ENCODE measurements at regions not wholly inside any gene's neighbourhood (a gene's known extent, or its start where the extent isn't known, plus 50 kb on each side); places are given as distances from the start of the nearest gene placed in this dataset.

DNA sequence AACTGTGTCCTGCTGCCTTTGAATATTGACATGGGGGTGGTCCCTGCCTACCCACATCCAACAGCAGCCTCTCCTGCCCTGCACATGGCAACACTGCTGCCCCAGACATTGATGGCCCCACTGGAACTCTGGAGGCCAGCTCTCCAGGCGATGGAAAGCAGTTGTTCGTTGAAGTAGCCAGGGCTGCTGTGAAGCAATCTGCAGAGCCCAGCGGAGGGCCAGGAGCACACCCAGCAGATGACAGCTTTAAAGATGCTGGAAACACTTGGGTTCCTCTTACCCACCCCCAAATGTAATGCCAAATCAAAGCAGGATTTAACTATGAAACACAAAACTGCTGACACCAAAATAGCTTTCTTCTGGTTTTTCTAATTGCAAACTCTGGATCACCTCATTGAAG, 165.6 kb upstream of the NAV2 start:
- no TSS peak for BruUV-seq (replicated peaks)
- intact Hi-C loops (cut with micrococcal nuclease; ENCODE audit: unreplicated experiment), result no loop called here
- CTCF ChIA-PET, result interaction anchor here (1.1 kb wide), 1 partner anchor 476 kb away, joined by 3 read pairs; no protein-coding TSS in a partner anchor

DNA sequence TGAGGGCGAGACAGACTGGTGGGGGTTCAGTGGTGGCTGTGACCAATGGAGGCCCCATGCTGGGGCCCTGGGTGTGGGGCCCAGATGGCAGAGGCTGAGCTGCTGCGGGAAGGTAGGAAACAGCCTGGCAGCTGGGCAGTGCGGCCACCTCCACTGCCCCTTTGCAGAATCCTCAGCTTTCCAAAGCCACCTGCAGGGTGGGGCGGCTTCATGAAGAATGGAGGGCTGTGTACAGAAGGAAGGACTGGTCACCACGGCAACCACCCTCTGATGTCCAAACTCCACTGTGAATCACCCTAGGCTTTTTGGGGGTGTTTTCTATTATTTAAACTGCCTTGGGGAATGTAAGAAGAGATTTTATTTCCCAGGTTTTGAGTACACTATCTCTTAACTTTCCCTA, 166.3 kb upstream of the NAV2 start:
- no peak for ATAC-seq
- H3K4me1 ChIP-seq (ENCODE audit: control insufficient read depth, insufficient read depth, low read length), result no peaks in the 10 kb centered on the region
- H3K27ac ChIP-seq (ENCODE audit: low read length), result no peak overlapping the region
- intact Hi-C loops (cut with micrococcal nuclease; ENCODE audit: unreplicated experiment), result no loop called here
- in situ Hi-C loops (cut with HindIII; ENCODE audit: low pct_unique_long_range_greater_than_20kb, low sequenced_read_pairs), result no loop called here
- TF ChIP-seq TCF7L2 (IDR thresholded peaks at IDR 0.05; ENCODE audit: low read depth, low read length) (no peak), POLR2AphosphoS5 (IDR thresholded peaks at IDR 0.05; ENCODE audit: low read depth, low read length) (no peak), SIN3A (IDR thresholded peaks at IDR 0.05; ENCODE audit: borderline replicate concordance, insufficient read depth, low read depth, low read length) (no peak)
- TF ChIP-seq, protein P1, sequence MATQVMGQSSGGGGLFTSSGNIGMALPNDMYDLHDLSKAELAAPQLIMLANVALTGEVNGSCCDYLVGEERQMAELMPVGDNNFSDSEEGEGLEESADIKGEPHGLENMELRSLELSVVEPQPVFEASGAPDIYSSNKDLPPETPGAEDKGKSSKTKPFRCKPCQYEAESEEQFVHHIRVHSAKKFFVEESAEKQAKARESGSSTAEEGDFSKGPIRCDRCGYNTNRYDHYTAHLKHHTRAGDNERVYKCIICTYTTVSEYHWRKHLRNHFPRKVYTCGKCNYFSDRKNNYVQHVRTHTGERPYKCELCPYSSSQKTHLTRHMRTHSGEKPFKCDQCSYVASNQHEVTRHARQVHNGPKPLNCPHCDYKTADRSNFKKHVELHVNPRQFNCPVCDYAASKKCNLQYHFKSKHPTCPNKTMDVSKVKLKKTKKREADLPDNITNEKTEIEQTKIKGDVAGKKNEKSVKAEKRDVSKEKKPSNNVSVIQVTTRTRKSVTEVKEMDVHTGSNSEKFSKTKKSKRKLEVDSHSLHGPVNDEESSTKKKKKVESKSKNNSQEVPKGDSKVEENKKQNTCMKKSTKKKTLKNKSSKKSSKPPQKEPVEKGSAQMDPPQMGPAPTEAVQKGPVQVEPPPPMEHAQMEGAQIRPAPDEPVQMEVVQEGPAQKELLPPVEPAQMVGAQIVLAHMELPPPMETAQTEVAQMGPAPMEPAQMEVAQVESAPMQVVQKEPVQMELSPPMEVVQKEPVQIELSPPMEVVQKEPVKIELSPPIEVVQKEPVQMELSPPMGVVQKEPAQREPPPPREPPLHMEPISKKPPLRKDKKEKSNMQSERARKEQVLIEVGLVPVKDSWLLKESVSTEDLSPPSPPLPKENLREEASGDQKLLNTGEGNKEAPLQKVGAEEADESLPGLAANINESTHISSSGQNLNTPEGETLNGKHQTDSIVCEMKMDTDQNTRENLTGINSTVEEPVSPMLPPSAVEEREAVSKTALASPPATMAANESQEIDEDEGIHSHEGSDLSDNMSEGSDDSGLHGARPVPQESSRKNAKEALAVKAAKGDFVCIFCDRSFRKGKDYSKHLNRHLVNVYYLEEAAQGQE (IDR thresholded peaks at IDR 0.05; ENCODE audit: insufficient read depth in 1 of 2, low read depth in 2 of 2, low read length in 1 of 2), result no peak
- TF ChIP-seq, protein P2, sequence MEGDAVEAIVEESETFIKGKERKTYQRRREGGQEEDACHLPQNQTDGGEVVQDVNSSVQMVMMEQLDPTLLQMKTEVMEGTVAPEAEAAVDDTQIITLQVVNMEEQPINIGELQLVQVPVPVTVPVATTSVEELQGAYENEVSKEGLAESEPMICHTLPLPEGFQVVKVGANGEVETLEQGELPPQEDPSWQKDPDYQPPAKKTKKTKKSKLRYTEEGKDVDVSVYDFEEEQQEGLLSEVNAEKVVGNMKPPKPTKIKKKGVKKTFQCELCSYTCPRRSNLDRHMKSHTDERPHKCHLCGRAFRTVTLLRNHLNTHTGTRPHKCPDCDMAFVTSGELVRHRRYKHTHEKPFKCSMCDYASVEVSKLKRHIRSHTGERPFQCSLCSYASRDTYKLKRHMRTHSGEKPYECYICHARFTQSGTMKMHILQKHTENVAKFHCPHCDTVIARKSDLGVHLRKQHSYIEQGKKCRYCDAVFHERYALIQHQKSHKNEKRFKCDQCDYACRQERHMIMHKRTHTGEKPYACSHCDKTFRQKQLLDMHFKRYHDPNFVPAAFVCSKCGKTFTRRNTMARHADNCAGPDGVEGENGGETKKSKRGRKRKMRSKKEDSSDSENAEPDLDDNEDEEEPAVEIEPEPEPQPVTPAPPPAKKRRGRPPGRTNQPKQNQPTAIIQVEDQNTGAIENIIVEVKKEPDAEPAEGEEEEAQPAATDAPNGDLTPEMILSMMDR (IDR thresholded peaks at IDR 0.05), result no peak
- no peak for DNase-seq (ENCODE audit: low read depth, low spot score)
- no peaks in the 10 kb centered on the region for H3K9me3 ChIP-seq (ENCODE audit: control insufficient read depth, insufficient read depth, low read depth, low read length)
- no peaks in the 10 kb centered on the region for H3K36me3 ChIP-seq (ENCODE audit: control insufficient read depth, insufficient read depth, low read length)
- peaks cover 23% of the 10 kb centered on the region for H3K27me3 ChIP-seq (ENCODE audit: control insufficient read depth, insufficient read depth, low read length)
- ChIA-PET POLR2A (no interaction called here), CTCF (interaction anchor here (1.1 kb wide), 1 partner anchor 475 kb away, joined by 3 read pairs; no protein-coding TSS in a partner anchor)
- BruUV-seq (replicated peaks), result no TSS peak
- no peak overlapping the region for H3K4me3 ChIP-seq (ENCODE audit: low read depth in 2 of 2, low read length in 2 of 2)

More for the DNA sequence above, 165.6 kb upstream of the NAV2 start:
- Histone ChIP-seq H3K9me3 (ENCODE audit: control insufficient read depth, insufficient read depth, low read depth, low read length) (no peaks in the 10 kb centered on the region), H3K4me1 (ENCODE audit: control insufficient read depth, insufficient read depth, low read length) (no peaks in the 10 kb centered on the region), H3K27ac (ENCODE audit: low read length) (no peak overlapping the region), H3K27me3 (ENCODE audit: control insufficient read depth, insufficient read depth, low read length) (peaks cover 23% of the 10 kb centered on the region), H3K4me3 (ENCODE audit: low read depth in 2 of 2, low read length in 2 of 2) (no peak overlapping the region), H3K36me3 (ENCODE audit: control insufficient read depth, insufficient read depth, low read length) (no peaks in the 10 kb centered on the region)
- TF ChIP-seq POLR2AphosphoS5 (IDR thresholded peaks at IDR 0.05; ENCODE audit: low read depth, low read length) (no peak), TCF7L2 (IDR thresholded peaks at IDR 0.05; ENCODE audit: low read depth, low read length) (no peak), SIN3A (IDR thresholded peaks at IDR 0.05; ENCODE audit: borderline replicate concordance, insufficient read depth, low read depth, low read length) (no peak)
- TF ChIP-seq, protein P1 (IDR thresholded peaks at IDR 0.05; ENCODE audit: insufficient read depth in 1 of 2, low read depth in 2 of 2, low read length in 1 of 2), result no peak
- TF ChIP-seq, protein P2 (IDR thresholded peaks at IDR 0.05), result no peak
- in situ Hi-C loops (cut with HindIII; ENCODE audit: low pct_unique_long_range_greater_than_20kb, low sequenced_read_pairs), result no loop called here
- ATAC-seq (no peak), DNase-seq (ENCODE audit: low read depth, low spot score) (no peak)
- POLR2A ChIA-PET, result no interaction called here
